DOHH2 (cell line): ENCODE measurements at regions not wholly inside any gene's neighbourhood (a gene's known extent, or its start where the extent isn't known, plus 50 kb on each side); places are given as distances from the start of the nearest gene placed in this dataset.

Experiments
- H3F3A ChIP-seq: fragments of 200-600 bp; sonication (generic), shearing (Covaris generic); 2 replicates; pipeline ENCODE4 v1.6.0; 2016; ENCODE audit warnings: antibody characterized with exemption, mild to moderate bottlenecking; ENCODE audit not compliant: control insufficient read depth, insufficient read depth
- H3K27ac ChIP-seq: fragments of 200-600 bp; sonication (generic); 2 replicates; pipeline ENCODE4 v1.5.1; 2014; ENCODE audit warnings: low read depth, mild to moderate bottlenecking, low read length, moderate library complexity
- H3K27me3 ChIP-seq: fragments of 200-600 bp; sonication (generic); 2 replicates; pipeline ENCODE4 v1.6.1; 2014; ENCODE audit warnings: mild to moderate bottlenecking, low read length, mixed read lengths; ENCODE audit not compliant: control insufficient read depth
- H3K36me3 ChIP-seq: fragments of 200-600 bp; sonication (generic); 2 replicates; pipeline ENCODE4 v1.6.1; 2014; ENCODE audit warnings: mild to moderate bottlenecking, low read length, moderate library complexity, mixed read lengths; ENCODE audit not compliant: control insufficient read depth
- H3K4me1 ChIP-seq: fragments of 200-600 bp; sonication (generic); 2 replicates; pipeline ENCODE4 v1.6.1; 2014; ENCODE audit warnings: mild to moderate bottlenecking, low read length, mixed read lengths; ENCODE audit not compliant: control insufficient read depth
- H3K4me2 ChIP-seq: fragments of 200-600 bp; sonication (generic); 2 replicates; pipeline ENCODE4 v1.6.0; 2014; ENCODE audit warnings: mild to moderate bottlenecking, low read length, moderate library complexity
- H3K4me3 ChIP-seq: fragments of 200-600 bp; sonication (generic); 2 replicates; pipeline ENCODE4 v1.5.1; 2014; ENCODE audit warnings: mild to moderate bottlenecking, low read length, mixed read lengths
- H3K79me2 ChIP-seq: fragments of 200-600 bp; sonication (generic); 2 replicates; pipeline ENCODE4 v1.6.1; 2014; ENCODE audit warnings: mild to moderate bottlenecking, low read length, mixed read lengths; ENCODE audit not compliant: control insufficient read depth
- H3K9me2 ChIP-seq: fragments of 200-600 bp; sonication (generic); replicated peaks from 2 replicates; pipeline ENCODE4 v1.6.1; 2014; ENCODE audit warnings: mild to moderate bottlenecking, low read length, mixed read lengths; ENCODE audit not compliant: control insufficient read depth
- H3K9me3 ChIP-seq: fragments of 200-600 bp; sonication (generic); 2 replicates; pipeline ENCODE4 v1.6.1; 2014; ENCODE audit warnings: antibody characterized with exemption, low read length, mixed read lengths; ENCODE audit not compliant: control insufficient read depth, insufficient read depth
- H4K20me1 ChIP-seq: fragments of 200-600 bp; sonication (generic); 2 replicates; pipeline ENCODE4 v1.6.0; 2014; ENCODE audit warnings: low read depth, mild to moderate bottlenecking, antibody characterized with exemption, low read length, moderate library complexity; ENCODE audit not compliant: control insufficient read depth, insufficient read depth
- CTCF ChIP-seq: fragments of 200-600 bp; sonication (generic); IDR thresholded peaks from one replicate; pipeline ENCODE4 v1.5.1; 2014; ENCODE audit warnings: antibody characterized with exemption, mild to moderate bottlenecking, low read depth, low read length; ENCODE audit not compliant: poor library complexity, severe bottlenecking
- EZH2phosphoT487 ChIP-seq: fragments of 200-600 bp; sonication (generic); IDR thresholded peaks from 2 replicates; pipeline ENCODE4 v1.6.1; 2017; ENCODE audit warnings: borderline replicate concordance, mild to moderate bottlenecking, antibody characterized with exemption, low read length, moderate library complexity, mixed read lengths

GRCh38 chr10:117783698-117784395 is 241.3 kb downstream of the EMX2 start:
- no peak overlapping the region for H3K4me3 ChIP-seq
- H3K27me3 ChIP-seq: no peaks in the 10 kb centered on the region
- no peaks in the 10 kb centered on the region for H3F3A ChIP-seq
- no peaks in the 10 kb centered on the region for H3K79me2 ChIP-seq
- no peak for TF ChIP-seq CTCF
- TF ChIP-seq EZH2phosphoT487: no peak
- H3K4me1 ChIP-seq: no peaks in the 10 kb centered on the region
- no peaks in the 10 kb centered on the region for H3K36me3 ChIP-seq
- H3K27ac ChIP-seq: no peak overlapping the region
- no peaks in the 10 kb centered on the region for H3K9me2 ChIP-seq
- H3K9me3 ChIP-seq: no peaks in the 10 kb centered on the region
- H3K4me2 ChIP-seq: no peak overlapping the region
- H4K20me1 ChIP-seq: no peaks in the 10 kb centered on the region

DNA sequence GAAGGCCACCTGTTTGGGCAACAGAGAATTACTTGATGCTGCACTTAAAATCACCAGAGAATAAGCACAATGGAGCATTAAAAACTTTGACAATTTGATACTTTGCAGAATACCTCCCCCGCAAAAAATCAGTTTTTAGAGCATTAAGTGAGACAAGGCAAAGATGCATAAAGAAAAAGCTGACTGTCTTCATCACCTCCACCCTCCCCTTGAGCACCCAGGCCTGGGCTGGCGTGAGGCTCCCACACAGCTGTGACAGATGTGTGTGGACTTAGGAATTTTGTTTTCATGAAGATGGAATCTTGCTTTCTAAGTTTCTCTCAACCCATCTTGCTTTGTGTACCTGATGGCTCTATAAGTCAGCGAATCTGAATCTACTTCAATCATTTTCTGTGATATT is 242.2 kb downstream of the EMX2 start:
- Histone ChIP-seq H3K27me3 (no peaks in the 10 kb centered on the region), H3K9me2 (no peaks in the 10 kb centered on the region), H4K20me1 (no peaks in the 10 kb centered on the region), H3K36me3 (no peaks in the 10 kb centered on the region), H3K27ac (no peak overlapping the region), H3F3A (no peaks in the 10 kb centered on the region), H3K4me1 (no peaks in the 10 kb centered on the region), H3K79me2 (no peaks in the 10 kb centered on the region), H3K4me3 (no peak overlapping the region), H3K9me3 (no peaks in the 10 kb centered on the region), H3K4me2 (no peak overlapping the region)
- TF ChIP-seq CTCF: no peak
- TF ChIP-seq EZH2phosphoT487: no peak

DNA sequence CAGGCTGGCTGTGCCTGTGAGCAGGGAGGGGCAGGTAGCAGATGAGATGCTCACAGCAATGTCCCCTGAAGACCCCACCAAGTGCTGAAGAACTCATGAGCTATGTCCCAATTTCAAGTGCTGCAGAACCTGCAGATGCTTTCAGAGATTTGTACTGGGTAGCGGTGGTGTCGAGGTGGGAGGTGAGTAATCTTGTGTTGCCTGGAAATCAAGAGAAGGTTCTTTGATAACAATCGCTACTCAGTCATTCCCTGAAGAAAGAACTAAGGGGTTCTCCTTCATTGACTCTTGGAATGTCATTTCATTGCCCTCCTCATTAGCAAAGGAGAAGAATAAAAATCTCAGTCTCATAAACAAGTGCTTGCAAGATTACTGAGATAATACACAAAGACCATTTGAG is 246.4 kb downstream of the EMX2 start:
- H3K27me3 ChIP-seq: no peaks in the 10 kb centered on the region
- TF ChIP-seq CTCF: no peak

More for the DNA sequence above, 246.4 kb downstream of the EMX2 start:
- Histone ChIP-seq H3K4me2 (no peak overlapping the region), H3K36me3 (no peaks in the 10 kb centered on the region), H3K4me1 (no peaks in the 10 kb centered on the region), H3K27ac (no peak overlapping the region), H3K79me2 (no peaks in the 10 kb centered on the region), H4K20me1 (no peaks in the 10 kb centered on the region), H3F3A (no peaks in the 10 kb centered on the region), H3K9me2 (no peaks in the 10 kb centered on the region), H3K4me3 (no peak overlapping the region), H3K9me3 (no peaks in the 10 kb centered on the region)
